ENCODE measurements at regions not wholly inside any gene's neighbourhood (a gene's known extent, or its start where the extent isn't known, plus 50 kb on each side); places are given as distances from the start of the nearest gene placed in this dataset.

- TF ChIP-seq POLR2A (IDR thresholded peaks at IDR 0.05) (no peak), CTCF (IDR thresholded peaks at IDR 0.05) (no peak)
These were observed 659.0 kb upstream of the TBX3 start for GRCh38 chr12:115343008-115343407.

Measured in thyroid gland (tissue), 4 donors.